CD4-positive, alpha-beta T cell treated with Interleukin-12 subunit alpha and Interleukin-12 subunit beta, for 1 hour (primary cell): ENCODE measurements at regions not wholly inside any gene's neighbourhood (a gene's known extent, or its start where the extent isn't known, plus 50 kb on each side); places are given as distances from the start of the nearest gene placed in this dataset.

Experiments
- DNase-seq: peaks from one replicate; pipeline ENCODE4 v3.0.0-alpha.2; 2020

GRCh38 chr4:107219681-107220080, 183.6 kb upstream of the DKK2 start:
- no peak for DNase-seq

DNA sequence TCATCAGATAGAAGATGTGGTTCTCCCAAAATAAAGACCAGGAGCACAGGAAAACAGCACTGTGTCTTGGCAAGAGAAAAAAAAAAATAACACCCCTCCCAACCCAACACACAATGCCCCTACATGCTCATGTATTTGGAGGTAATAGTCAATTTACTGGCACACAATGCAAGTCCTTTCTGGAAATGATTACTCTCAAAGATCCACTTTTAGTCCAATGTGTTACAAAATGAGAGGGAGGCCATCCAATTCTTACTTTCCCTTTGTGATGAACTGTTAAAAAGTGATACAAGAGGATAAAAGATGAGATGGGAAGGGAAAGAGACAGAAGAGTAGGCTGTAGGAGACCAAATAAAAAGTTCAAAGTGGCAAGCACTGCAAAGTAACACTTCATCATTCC, 180.3 kb upstream of the DKK2 start:
- DNase-seq: no peak

DNA sequence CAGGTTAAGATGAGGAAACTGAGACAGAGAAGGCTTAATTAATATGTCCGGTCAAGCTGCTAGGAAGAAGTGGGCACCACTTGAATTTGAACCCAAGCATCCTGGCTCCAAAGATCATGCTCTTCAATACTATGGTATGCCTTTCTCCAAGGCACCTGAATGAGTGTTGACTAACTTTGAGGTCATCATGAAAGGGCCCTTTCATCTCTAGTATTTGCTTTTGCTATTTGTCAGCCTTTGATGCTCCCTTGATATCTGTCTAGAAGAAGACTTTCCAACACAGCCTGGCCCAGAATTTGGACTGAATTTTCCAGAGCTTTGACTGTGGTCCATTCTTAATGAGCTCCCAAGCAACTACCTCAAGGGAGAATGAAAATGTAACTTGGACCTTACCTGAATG, 179.1 kb upstream of the DKK2 start:
- no peak for DNase-seq

DNA sequence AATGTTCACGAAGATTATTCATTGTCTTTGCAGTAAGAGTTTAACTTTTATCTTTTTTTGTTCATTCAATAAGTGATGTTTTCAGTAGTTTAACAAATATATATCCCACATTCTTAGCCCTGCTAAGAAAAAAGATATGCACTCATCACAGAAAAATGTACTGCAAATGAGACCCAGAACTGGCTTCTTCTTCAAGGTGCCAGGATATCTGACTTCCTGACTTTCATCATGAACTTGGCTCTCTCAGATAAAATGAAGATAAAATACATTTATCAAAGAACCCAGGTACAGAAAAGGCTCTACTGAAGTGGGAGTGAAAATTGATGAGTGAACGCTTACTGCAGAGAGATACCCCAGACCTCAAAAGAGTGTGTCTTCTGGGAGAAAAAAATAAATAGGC, 177.8 kb upstream of the DKK2 start:
- no peak for DNase-seq

DNA sequence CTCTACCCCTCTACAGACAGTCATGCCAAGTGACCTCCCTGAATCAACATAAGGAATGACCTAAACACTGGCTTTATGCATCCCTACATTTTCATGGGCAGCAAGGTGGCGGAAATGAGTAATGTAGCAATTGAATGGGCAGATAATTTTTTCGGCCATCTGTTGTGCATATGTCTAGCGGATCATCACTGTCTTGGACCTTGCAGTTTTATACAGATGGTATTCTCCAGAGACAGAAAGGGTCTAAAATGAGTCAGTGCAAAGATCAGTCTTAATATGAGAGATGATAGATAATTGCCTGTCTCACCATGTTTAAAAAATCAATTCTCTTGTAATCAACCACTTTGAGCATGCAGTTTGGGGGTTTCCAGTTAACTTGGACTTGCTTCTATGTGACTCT, 177.3 kb upstream of the DKK2 start:
- DNase-seq: no peak

DNA sequence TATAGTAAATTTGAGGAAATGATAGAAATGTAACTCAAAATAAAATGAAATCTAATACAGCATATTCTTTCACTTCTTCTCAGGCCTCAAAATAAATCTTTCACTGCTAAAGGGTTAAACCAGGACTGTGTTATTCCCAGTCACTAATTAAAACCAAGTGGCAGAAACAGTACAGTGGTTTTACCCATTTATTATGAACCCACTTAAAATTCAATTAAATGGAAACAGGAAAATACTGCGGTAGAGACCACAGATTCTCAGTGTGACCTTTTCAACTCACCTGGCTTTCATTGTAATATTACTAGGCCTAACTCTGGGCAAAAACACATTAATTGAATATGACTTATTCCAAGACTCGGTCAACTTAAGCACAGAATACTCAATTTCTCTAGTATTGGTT, 176.5 kb upstream of the DKK2 start:
- no peak for DNase-seq

GRCh38 chr4:107210450-107211239, 174.5 kb upstream of the DKK2 start:
- no peak for DNase-seq

DNA sequence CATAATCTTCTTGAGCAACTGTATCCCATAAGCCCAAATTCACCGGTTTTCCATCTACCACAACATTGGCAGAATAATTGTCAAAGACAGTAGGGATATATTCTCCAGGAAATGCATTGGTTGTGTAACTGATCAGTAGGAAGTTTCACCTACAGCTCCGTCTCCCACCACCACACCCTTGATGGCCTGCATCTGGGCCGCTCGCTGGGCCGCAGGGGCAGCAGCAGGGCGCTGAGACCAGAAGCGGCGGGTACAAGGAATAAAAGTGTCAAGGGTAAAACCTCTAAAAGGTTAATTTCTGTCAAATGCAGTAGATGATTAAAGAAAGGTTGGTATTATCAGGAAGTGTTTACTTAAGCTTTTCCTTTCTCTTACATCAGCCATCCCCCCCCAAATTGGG, 167.6 kb upstream of the DKK2 start:
- DNase-seq: no peak

GRCh38 chr4:107202744-107203143, 166.6 kb upstream of the DKK2 start:
- no peak for DNase-seq

GRCh38 chr4:107197121-107197520, 161.0 kb upstream of the DKK2 start:
- no peak for DNase-seq

DNA sequence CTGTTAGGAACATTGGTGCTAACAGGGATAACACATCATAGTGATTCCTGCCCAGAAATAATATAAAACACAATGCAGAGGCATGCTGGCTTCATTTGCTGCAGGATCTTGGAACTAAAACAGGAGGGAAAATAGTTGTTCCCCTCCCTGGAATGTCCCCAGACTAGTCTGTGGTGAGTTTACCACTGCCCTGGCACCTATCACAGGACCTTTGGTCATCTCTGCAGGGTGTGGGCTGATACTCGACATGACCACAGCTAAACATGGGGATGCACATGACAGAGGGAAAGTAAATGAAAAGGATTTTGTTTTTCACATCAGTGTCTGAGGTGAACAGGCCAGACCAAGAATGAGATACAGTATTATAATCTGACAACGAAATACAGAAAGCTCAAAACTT, 160.2 kb upstream of the DKK2 start:
- no peak for DNase-seq

DNA sequence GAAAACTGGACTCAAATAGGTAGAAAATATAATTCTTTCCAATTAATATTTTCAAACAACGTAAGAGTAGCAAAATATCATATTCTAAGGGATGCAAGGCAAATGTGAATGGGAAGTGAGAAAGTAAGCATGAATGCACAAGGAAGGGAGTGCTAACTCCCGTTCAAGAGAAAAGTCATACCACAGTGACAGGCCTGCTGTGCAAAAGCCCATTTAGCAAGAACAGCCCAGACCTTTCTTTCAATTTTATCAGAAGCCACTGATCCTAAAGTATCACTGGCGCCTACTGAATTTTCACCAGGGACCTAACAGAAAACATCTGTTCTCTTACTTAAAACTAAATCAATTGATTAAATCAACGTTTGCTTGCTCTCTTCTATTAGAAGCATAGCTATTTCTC, 157.9 kb upstream of the DKK2 start:
- DNase-seq: no peak

- no peak for DNase-seq
Measured at GRCh38 chr4:107192601-107193000, 156.5 kb upstream of the DKK2 start.

DNA sequence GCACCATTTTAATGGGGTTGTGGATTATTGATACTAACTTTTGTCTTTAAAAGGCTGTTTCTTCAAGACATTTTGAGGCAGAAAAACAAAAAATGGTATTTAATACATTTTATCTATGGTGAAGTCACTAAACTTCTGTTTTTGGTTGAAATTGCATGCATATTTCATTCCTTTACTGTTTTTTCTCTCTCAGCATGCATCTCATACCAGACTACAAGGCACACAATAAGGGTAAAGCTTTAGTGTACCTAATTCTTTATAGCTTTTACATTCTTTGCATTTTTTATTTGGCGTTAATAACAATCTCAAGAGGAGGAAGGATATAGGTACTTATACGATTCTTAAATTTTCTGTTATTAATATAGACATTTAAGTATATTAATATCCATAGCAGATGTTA, 151.0 kb upstream of the DKK2 start:
- DNase-seq: no peak

- peak; percentile 23 for DNase-seq
Measured at GRCh38 chr4:107183155-107183774, 147.2 kb upstream of the DKK2 start.

- no peak for DNase-seq
Measured at GRCh38 chr4:107182347-107182746, 146.2 kb upstream of the DKK2 start.

- no peak for DNase-seq
Measured at GRCh38 chr4:107166873-107167450, 130.8 kb upstream of the DKK2 start.

- no peak for DNase-seq
Measured at GRCh38 chr4:107166181-107166580, 130.1 kb upstream of the DKK2 start.

DNA sequence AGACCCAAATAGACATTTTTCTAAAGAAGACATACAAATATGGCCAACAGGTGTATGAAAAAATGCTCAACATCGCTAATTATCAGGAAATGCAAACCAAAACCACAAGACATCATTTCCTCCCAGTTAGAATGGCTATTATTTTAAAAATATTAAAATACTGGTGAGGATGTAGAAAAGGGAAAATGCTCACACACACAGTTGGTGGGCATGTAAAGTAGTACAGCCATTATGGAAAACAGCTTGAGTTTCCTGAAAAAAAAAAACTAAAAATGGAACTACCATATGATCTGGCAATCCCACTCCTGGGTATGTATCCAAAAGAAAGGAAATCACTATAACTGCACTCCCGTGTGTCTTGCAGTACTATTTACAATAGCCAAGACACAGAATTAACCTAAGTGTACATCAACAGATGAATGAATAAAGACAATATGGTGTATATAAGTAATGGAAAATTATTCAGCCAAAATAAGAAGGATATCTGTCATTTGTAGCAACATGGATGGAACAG, 128.9 kb upstream of the DKK2 start:
- DNase-seq: no peak

GRCh38 chr4:107156443-107156842, 120.3 kb upstream of the DKK2 start:
- no peak for DNase-seq

GRCh38 chr4:107155366-107155765, 119.3 kb upstream of the DKK2 start:
- DNase-seq: no peak

DNA sequence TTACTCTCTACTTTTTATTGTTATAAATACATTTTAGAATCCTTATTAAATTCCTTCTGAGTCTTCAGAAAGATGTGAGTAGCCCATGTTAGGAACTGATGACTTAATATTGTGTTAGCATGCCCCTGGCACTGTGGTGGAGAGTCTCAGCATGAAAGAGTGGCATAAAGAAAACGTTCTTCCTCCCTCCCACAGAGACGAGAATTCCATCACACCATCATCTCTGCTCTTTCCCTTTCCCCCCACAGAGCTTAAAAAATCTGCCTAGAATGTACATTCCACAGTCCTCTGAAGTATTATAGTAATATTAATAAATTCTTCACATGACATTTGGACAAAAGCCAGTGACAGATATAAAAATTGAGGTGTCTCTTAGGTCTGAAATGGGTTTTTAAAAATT, 117.8 kb upstream of the DKK2 start:
- DNase-seq: no peak

GRCh38 chr4:107153228-107153627, 117.1 kb upstream of the DKK2 start:
- no peak for DNase-seq

- DNase-seq: no peak
Measured at GRCh38 chr4:107151173-107151572, 115.1 kb upstream of the DKK2 start.
